ENCODE measurements at regions not wholly inside any gene's neighbourhood (a gene's known extent, or its start where the extent isn't known, plus 50 kb on each side); places are given as distances from the start of the nearest gene placed in this dataset.

DNA sequence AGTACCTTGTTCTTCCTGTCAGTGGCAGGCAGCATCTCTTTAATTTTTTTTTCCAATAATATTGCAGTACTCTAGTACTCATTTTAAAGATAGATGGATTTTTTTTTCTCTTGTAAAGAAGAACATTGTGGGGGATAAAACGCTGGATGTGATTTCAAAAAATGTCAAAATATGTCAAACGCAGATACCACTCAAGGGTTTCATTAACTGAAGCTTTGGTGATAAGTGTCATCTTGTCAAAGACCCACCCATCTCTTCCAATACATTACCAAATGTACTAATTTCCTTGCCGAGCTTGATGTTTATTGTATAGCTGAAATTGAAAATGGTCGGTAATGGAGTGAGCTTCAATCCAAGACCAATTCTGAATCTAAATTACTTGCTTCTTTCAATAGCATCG, 332.4 kb upstream of the SOX2 start:
- TF ChIP-seq POLR2A (IDR thresholded peaks at IDR 0.05; ENCODE audit: low read length) (no peak), GATA1 (IDR thresholded peaks at IDR 0.05; ENCODE audit: low read depth, low read length) (no peak)
